ENCODE measurements at regions not wholly inside any gene's neighbourhood (a gene's known extent, or its start where the extent isn't known, plus 50 kb on each side); places are given as distances from the start of the nearest gene placed in this dataset.

DNA sequence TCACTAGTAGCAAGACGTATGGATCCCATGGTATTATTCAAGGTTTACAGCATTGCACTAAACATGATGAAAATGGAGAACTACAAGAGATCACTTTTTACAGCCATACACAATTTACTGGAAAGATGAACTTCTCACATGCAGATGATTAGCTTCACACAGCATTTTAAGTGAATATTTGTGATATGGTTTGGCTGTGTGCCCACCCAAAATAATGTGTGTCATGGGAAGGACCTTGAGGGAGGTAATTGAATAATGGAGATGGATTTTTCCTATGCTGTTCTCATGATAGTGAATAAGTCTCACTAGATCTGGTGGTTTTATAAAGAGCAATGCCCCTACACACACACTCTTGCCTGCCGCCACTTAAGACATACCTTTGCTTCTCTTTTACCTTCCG lies 662.0 kb upstream of the CCDC54 start:
- Mint-ChIP-seq H3K4me1 (ENCODE audit: unreplicated experiment) (no peaks in the 10 kb centered on the region), H3K36me3 (ENCODE audit: low read depth, unreplicated experiment) (no peaks in the 10 kb centered on the region), H3K9me3 (ENCODE audit: unreplicated experiment) (no peaks in the 10 kb centered on the region), H3K4me3 (ENCODE audit: unreplicated experiment) (no peak overlapping the region), H3K27me3 (ENCODE audit: unreplicated experiment) (peaks cover 1% of the 10 kb centered on the region), H3K27ac (ENCODE audit: unreplicated experiment) (no peak overlapping the region)
- TF ChIP-seq, protein P1, sequence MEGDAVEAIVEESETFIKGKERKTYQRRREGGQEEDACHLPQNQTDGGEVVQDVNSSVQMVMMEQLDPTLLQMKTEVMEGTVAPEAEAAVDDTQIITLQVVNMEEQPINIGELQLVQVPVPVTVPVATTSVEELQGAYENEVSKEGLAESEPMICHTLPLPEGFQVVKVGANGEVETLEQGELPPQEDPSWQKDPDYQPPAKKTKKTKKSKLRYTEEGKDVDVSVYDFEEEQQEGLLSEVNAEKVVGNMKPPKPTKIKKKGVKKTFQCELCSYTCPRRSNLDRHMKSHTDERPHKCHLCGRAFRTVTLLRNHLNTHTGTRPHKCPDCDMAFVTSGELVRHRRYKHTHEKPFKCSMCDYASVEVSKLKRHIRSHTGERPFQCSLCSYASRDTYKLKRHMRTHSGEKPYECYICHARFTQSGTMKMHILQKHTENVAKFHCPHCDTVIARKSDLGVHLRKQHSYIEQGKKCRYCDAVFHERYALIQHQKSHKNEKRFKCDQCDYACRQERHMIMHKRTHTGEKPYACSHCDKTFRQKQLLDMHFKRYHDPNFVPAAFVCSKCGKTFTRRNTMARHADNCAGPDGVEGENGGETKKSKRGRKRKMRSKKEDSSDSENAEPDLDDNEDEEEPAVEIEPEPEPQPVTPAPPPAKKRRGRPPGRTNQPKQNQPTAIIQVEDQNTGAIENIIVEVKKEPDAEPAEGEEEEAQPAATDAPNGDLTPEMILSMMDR (IDR thresholded peaks at IDR 0.05; ENCODE audit: unreplicated experiment), result no peak
- DNase-seq (ENCODE audit: low spot score), result no peak

DNA sequence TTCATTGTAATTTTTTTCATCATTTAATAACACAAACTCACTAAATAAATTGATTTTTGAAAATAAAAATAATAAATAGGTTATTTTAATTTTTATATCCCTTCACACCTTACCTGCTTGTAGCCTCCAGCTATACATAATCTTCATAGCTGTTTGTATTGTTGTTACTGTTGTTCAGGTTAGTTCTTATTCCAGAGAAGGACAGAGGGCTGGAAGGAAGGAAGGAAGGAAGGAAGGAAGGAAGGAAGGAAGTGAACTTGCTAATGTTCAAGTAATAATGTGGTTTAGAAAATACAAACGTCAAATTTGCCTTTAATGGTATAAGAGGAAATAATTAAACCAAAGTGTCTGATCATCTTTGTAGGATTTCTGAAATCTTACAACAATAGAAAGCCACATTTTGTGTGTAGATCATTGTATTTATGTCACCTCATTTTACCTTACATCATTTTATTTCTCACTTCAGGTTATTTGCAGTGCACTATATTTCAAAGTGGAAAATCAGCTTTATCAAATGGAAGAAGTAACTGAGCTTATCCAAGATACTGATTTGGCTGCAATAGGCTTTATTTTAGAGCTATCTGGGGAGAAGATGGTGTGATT lies 660.0 kb upstream of the CCDC54 start:
- TF ChIP-seq, protein P1 (IDR thresholded peaks at IDR 0.05; ENCODE audit: unreplicated experiment), result no peak
- Mint-ChIP-seq H3K4me1 (ENCODE audit: unreplicated experiment) (no peaks in the 10 kb centered on the region), H3K27me3 (ENCODE audit: unreplicated experiment) (no peaks in the 10 kb centered on the region), H3K4me3 (ENCODE audit: unreplicated experiment) (no peak overlapping the region), H3K27ac (ENCODE audit: unreplicated experiment) (no peak overlapping the region), H3K36me3 (ENCODE audit: low read depth, unreplicated experiment) (no peaks in the 10 kb centered on the region), H3K9me3 (ENCODE audit: unreplicated experiment) (no peaks in the 10 kb centered on the region)
- no peak for DNase-seq (ENCODE audit: low spot score)

DNA sequence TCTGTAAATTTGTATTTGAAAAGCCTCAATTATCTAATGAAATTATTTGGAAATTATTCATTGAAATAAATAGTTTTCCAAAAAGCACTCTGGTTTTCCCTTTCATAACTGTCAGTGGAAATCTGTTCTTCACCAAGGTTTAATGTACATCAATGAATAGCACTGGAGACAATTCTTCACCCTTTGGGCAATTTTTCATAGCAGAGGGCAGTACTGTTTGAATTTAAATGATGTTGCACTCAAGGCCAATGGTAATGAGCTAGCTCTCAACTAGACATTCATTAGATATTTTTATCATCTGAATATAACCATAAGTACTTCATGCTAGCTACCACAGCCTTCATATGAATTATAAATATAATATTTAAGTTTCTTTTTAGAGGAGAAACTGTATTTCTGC lies 658.2 kb upstream of the CCDC54 start:
- Mint-ChIP-seq H3K4me3 (ENCODE audit: unreplicated experiment) (no peak overlapping the region), H3K27ac (ENCODE audit: unreplicated experiment) (no peak overlapping the region), H3K4me1 (ENCODE audit: unreplicated experiment) (no peaks in the 10 kb centered on the region), H3K36me3 (ENCODE audit: low read depth, unreplicated experiment) (no peaks in the 10 kb centered on the region), H3K27me3 (ENCODE audit: unreplicated experiment) (no peaks in the 10 kb centered on the region), H3K9me3 (ENCODE audit: unreplicated experiment) (no peaks in the 10 kb centered on the region)
- no peak for DNase-seq (ENCODE audit: low spot score)
- TF ChIP-seq, protein P1 (IDR thresholded peaks at IDR 0.05; ENCODE audit: unreplicated experiment), result no peak

DNA sequence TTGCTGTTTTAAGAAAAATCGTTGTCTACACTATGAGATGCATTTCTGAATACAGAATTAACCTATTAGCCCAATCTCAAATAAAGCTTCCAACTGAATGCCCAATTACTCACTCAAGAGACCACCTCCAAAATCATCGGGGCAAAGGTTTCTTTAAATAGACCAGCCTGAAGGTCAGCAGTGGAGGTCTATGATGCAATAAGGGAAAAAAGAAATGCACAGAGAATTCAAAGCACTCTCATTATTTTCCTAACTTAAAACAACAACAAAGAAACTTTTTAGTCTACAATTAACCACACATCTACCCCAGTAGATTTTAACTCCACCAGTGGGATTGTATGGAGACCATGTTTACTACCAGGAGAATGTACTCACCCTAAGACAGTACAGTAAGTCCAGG lies 657.7 kb upstream of the CCDC54 start:
- Mint-ChIP-seq H3K27me3 (ENCODE audit: unreplicated experiment) (no peaks in the 10 kb centered on the region), H3K4me1 (ENCODE audit: unreplicated experiment) (no peaks in the 10 kb centered on the region), H3K27ac (ENCODE audit: unreplicated experiment) (no peak overlapping the region), H3K9me3 (ENCODE audit: unreplicated experiment) (no peaks in the 10 kb centered on the region), H3K36me3 (ENCODE audit: low read depth, unreplicated experiment) (no peaks in the 10 kb centered on the region), H3K4me3 (ENCODE audit: unreplicated experiment) (no peak overlapping the region)
- DNase-seq (ENCODE audit: low spot score), result no peak
- TF ChIP-seq, protein P1 (IDR thresholded peaks at IDR 0.05; ENCODE audit: unreplicated experiment), result no peak

DNA sequence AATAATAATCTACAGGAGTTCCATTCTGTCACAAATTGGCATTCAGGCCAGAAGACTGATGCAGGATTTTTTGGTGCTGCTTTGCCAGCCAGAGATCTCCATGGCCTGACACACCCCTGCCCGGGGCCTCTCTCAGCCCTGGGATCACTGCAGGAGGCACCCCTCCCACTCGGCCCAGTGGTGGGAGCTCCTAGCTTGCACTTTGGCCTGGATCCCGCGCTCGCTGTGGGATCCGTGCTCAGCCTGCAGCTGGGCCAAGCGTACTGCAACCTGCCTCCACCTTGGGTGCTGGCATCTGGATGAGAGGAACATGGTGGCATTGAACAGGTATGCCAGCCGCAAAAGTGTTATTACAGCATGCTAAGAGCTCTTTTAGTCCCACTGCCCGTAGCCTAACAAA lies 656.7 kb upstream of the CCDC54 start:
- Mint-ChIP-seq H3K27ac (ENCODE audit: unreplicated experiment) (no peak overlapping the region), H3K4me3 (ENCODE audit: unreplicated experiment) (no peak overlapping the region), H3K27me3 (ENCODE audit: unreplicated experiment) (no peaks in the 10 kb centered on the region), H3K9me3 (ENCODE audit: unreplicated experiment) (no peaks in the 10 kb centered on the region), H3K36me3 (ENCODE audit: low read depth, unreplicated experiment) (no peaks in the 10 kb centered on the region), H3K4me1 (ENCODE audit: unreplicated experiment) (no peaks in the 10 kb centered on the region)
- no peak for DNase-seq (ENCODE audit: low spot score)
- TF ChIP-seq, protein P1 (IDR thresholded peaks at IDR 0.05; ENCODE audit: unreplicated experiment), result no peak

Data from endothelial cell (in vitro differentiated cells).